ENCODE measurements at regions not wholly inside any gene's neighbourhood (a gene's known extent, or its start where the extent isn't known, plus 50 kb on each side); places are given as distances from the start of the nearest gene placed in this dataset.

- TF ChIP-seq POLR2A (IDR thresholded peaks at IDR 0.05; ENCODE audit: low read length) (no peak), GATA1 (IDR thresholded peaks at IDR 0.05; ENCODE audit: low read depth, low read length) (no peak)
These were observed 164.7 kb downstream of the ABCA8 start for GRCh38 chr17:68790492-68790891.

Measured in erythroblast (primary cell).